Endothelial cell of umbilical vein (primary cell): ENCODE measurements at regions not wholly inside any gene's neighbourhood (a gene's known extent, or its start where the extent isn't known, plus 50 kb on each side); places are given as distances from the start of the nearest gene placed in this dataset.

Source experiments
- BruUV-seq: library from RNA; stranded (reverse); fragments of 400-500 nt; replicated peaks from 2 replicates; lab custom pipeline; 2021; lab: Mats Ljungman, UMichigan
- CTCF ChIA-PET: fragments of 300-600, 350-600 bp; sonication (Branson Sonifier 250); formaldehyde crosslinking; loops from one replicate; lab custom pipeline; 2021; ENCODE audit warnings: antibody characterized with exemption, inconsistent platforms; lab: Charles Lee
- POLR2A ChIA-PET: fragments of 300-600, 350-600 bp; sonication (Branson Sonifier 250); formaldehyde crosslinking; loops from one replicate; lab custom pipeline; 2021; ENCODE audit warnings: antibody characterized with exemption, inconsistent platforms; lab: Charles Lee
- DNase-seq: peaks from one replicate; pipeline ENCODE4 v3.0.0-alpha.2; 2011; ENCODE audit warnings: low read depth, low spot score
- FAIRE-seq: peaks from 2 replicates; lab custom pipeline; 2011; peaks lifted over from hg19 to GRCh38; lab: Jason Lieb, UNC
- H2AFZ ChIP-seq: 2 replicates; pipeline ENCODE4 v1.6.0; 2012; ENCODE audit warnings: low read depth, low read length, control low read depth, inconsistent platforms
- H3K27ac ChIP-seq: 2 replicates; pipeline ENCODE4 v1.5.1; 2011; ENCODE audit warnings: low read depth, mild to moderate bottlenecking, control low read depth, low read length, moderate library complexity; ENCODE audit not compliant: insufficient read depth
- H3K27me3 ChIP-seq, 2 experiments: 2 replicates each; pipeline versions ENCODE4 v1.6.0 to v1.6.1; 2011; ENCODE audit warnings: low read length in 2 of 2, mixed read lengths in 1 of 2; ENCODE audit not compliant: control insufficient read depth in 2 of 2, insufficient read depth in 2 of 2
- H3K36me3 ChIP-seq, 2 experiments: 2 replicates in 1 of 2; 3 replicates in 1 of 2; pipeline ENCODE4 v1.5.1; 2011; ENCODE audit warnings: low read length in 2 of 2, mild to moderate bottlenecking in 1 of 2, moderate library complexity in 1 of 2; ENCODE audit not compliant: control insufficient read depth in 2 of 2, insufficient read depth in 2 of 2; ENCODE audit errors: extremely low read depth in 1 of 2
- H3K4me1 ChIP-seq: 3 replicates; pipeline ENCODE4 v1.5.1; 2011; ENCODE audit warnings: mild to moderate bottlenecking, low read length; ENCODE audit not compliant: control insufficient read depth, insufficient read depth; ENCODE audit errors: extremely low read depth
- H3K4me2 ChIP-seq: 2 replicates; pipeline ENCODE4 v1.6.1; 2011; ENCODE audit warnings: low read length, control low read depth, mixed read lengths; ENCODE audit not compliant: insufficient read depth
- H3K4me3 ChIP-seq, 3 experiments: fragments of 200-600 bp in 1 of 3; sonication (generic), shearing (Covaris generic) in 1 of 3; replicated peaks in 1 of 3; 2 replicates each; pipeline ENCODE4 v1.5.1; 2011 to 2016; ENCODE audit warnings: control low read depth in 3 of 3, low read length in 3 of 3, mild to moderate bottlenecking in 2 of 3, inconsistent platforms in 1 of 3, low read depth in 1 of 3, moderate library complexity in 1 of 3; ENCODE audit not compliant: insufficient read depth in 1 of 3
- H3K79me2 ChIP-seq: 2 replicates; pipeline ENCODE4 v1.6.0; 2012; ENCODE audit warnings: low read length, inconsistent platforms; ENCODE audit not compliant: control insufficient read depth, insufficient read depth
- H3K9ac ChIP-seq: replicated peaks from 2 replicates; pipeline ENCODE3; 2011; ENCODE audit warnings: low read length, control low read depth; ENCODE audit not compliant: insufficient read depth; ENCODE audit errors: extremely low read depth
- H3K9me1 ChIP-seq: replicated peaks from 3 replicates; pipeline ENCODE4 v1.6.0; 2011; ENCODE audit warnings: mild to moderate bottlenecking, low read length; ENCODE audit not compliant: control insufficient read depth, insufficient read depth; ENCODE audit errors: extremely low read depth
- H3K9me3 ChIP-seq: replicated peaks from 2 replicates; pipeline ENCODE4 v1.5.1; 2012; ENCODE audit warnings: low read length, inconsistent platforms; ENCODE audit not compliant: control insufficient read depth, insufficient read depth
- H4K20me1 ChIP-seq: replicated peaks from 2 replicates; pipeline ENCODE3; 2011; ENCODE audit warnings: mild to moderate bottlenecking, low read length; ENCODE audit not compliant: control insufficient read depth, insufficient read depth; ENCODE audit errors: extremely low read depth
- CTCF ChIP-seq, 2 donors: IDR thresholded peaks; 1 replicate in 1 of 2; 2 replicates in 1 of 2; pipeline ENCODE4 v1.5.1; 2011; ENCODE audit warnings: low read length in 2 of 2, mild to moderate bottlenecking in 2 of 2, moderate library complexity in 2 of 2, control low read depth in 1 of 2, inconsistent platforms in 1 of 2, low read depth in 1 of 2; ENCODE audit not compliant: insufficient read depth in 1 of 2; ENCODE audit errors: extremely low read depth in 1 of 2
- EZH2 ChIP-seq: IDR thresholded peaks from 2 replicates; pipeline ENCODE4 v1.6.1; 2012; ENCODE audit warnings: borderline replicate concordance, low read depth, mild to moderate bottlenecking, moderate library complexity, low read length, inconsistent platforms; ENCODE audit not compliant: severe bottlenecking
- FOS ChIP-seq: IDR thresholded peaks from 2 replicates; pipeline ENCODE4 v1.6.1; 2011; ENCODE audit warnings: mild to moderate bottlenecking, low read length, moderate library complexity, borderline replicate concordance; ENCODE audit not compliant: insufficient read depth
- GATA2 ChIP-seq: IDR thresholded peaks from 2 replicates; pipeline ENCODE4 v1.7.0; 2011; ENCODE audit warnings: low read depth, mild to moderate bottlenecking, moderate library complexity, mixed read lengths, low read length; ENCODE audit not compliant: insufficient read length, insufficient read depth
- JUN ChIP-seq: IDR thresholded peaks from 2 replicates; pipeline ENCODE4 v1.6.1; 2011; ENCODE audit warnings: borderline replicate concordance, low read depth; ENCODE audit not compliant: insufficient read length, insufficient read depth
- MYC ChIP-seq: IDR thresholded peaks from one replicate; pipeline ENCODE4 v1.6.1; 2011; ENCODE audit warnings: mild to moderate bottlenecking, low read depth, low read length
- POLR2A ChIP-seq: IDR thresholded peaks from 2 replicates; pipeline ENCODE4 v1.6.1; 2012; ENCODE audit warnings: low read depth, mild to moderate bottlenecking, control low read depth, low read length
- POLR2AphosphoS5 ChIP-seq: IDR thresholded peaks from 2 replicates; pipeline ENCODE4 v1.6.1; 2012; ENCODE audit warnings: low read depth, mild to moderate bottlenecking, control low read depth, low read length, moderate library complexity; ENCODE audit not compliant: insufficient read depth
- dilution Hi-C: fragments of 300-500 bp; cut with MboI; formaldehyde crosslinking; loops from one replicate; pipeline ENCODE4 v1.15.0; 2019; ENCODE audit warnings: low sequenced_read_pairs; ENCODE audit not compliant: extremely low pct_ligation_motif_present
- intact Hi-C: fragments of 100-400 bp; cut with micrococcal nuclease; formaldehyde crosslinking; loops from one replicate; pipeline ENCODE4 v1.10.0; 2022
- TF ChIP-seq, protein P1 (sequence below): IDR thresholded peaks from 2 replicates; pipeline ENCODE4 v1.6.1; 2011; ENCODE audit not compliant: insufficient read depth, insufficient read length

DNA sequence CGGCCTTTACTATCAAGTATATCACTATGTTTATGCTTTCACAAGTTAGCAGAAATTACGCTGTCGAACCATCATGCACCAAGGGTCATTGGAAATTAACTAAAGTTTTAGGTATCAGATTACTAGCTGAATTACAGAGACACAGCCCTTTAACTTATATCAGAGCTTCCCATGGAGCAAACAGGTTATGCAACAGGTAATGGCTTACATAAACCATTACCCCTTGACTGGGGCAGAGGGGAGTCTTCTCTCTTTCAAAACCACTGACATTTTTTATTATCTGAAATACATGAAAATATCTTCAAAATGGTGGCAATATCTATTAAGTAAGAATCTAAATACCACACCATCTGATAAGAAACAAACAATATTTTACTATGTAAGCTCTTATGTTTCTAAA lies 1692.9 kb upstream of the SLC10A2 start:
- ChIA-PET CTCF (interaction anchor here (1.2 to 1.4 kb wide), 2 partner anchors 15 kb away, joined by 3 read pairs; no protein-coding TSS in a partner anchor), POLR2A (no interaction called here)
- dilution Hi-C loops: no loop called here
- Histone ChIP-seq H3K9ac (no peak overlapping the region), H3K79me2 (no peaks in the 10 kb centered on the region), H4K20me1 (no peaks in the 10 kb centered on the region), H3K9me1 (no peaks in the 10 kb centered on the region), H3K27me3 (no peaks in the 10 kb centered on the region), H3K36me3 (no peaks in the 10 kb centered on the region), H3K9me3 (no peaks in the 10 kb centered on the region), H3K4me1 (no peaks in the 10 kb centered on the region), H2AFZ (no peak overlapping the region), H3K4me2 (no peak overlapping the region), H3K27ac (no peak overlapping the region), H3K4me3 (no peak overlapping the region)
- intact Hi-C loops: no loop called here
- BruUV-seq: no TSS peak
- TF ChIP-seq MYC (no peak), POLR2A (no peak), JUN (no peak), POLR2AphosphoS5 (no peak), CTCF (IDR thresholded peaks at IDR 0.05; ENCODE audit: extremely low read depth in 1 of 2, insufficient read depth in 1 of 2, low read depth in 1 of 2, low read length in 2 of 2) (no peak), GATA2 (no peak), EZH2 (no peak), FOS (no peak)
- TF ChIP-seq, protein P1, sequence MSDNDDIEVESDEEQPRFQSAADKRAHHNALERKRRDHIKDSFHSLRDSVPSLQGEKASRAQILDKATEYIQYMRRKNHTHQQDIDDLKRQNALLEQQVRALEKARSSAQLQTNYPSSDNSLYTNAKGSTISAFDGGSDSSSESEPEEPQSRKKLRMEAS: no peak
- FAIRE-seq (no peak), DNase-seq (no peak)
